ENCODE measurements at regions not wholly inside any gene's neighbourhood (a gene's known extent, or its start where the extent isn't known, plus 50 kb on each side); places are given as distances from the start of the nearest gene placed in this dataset.

DNA sequence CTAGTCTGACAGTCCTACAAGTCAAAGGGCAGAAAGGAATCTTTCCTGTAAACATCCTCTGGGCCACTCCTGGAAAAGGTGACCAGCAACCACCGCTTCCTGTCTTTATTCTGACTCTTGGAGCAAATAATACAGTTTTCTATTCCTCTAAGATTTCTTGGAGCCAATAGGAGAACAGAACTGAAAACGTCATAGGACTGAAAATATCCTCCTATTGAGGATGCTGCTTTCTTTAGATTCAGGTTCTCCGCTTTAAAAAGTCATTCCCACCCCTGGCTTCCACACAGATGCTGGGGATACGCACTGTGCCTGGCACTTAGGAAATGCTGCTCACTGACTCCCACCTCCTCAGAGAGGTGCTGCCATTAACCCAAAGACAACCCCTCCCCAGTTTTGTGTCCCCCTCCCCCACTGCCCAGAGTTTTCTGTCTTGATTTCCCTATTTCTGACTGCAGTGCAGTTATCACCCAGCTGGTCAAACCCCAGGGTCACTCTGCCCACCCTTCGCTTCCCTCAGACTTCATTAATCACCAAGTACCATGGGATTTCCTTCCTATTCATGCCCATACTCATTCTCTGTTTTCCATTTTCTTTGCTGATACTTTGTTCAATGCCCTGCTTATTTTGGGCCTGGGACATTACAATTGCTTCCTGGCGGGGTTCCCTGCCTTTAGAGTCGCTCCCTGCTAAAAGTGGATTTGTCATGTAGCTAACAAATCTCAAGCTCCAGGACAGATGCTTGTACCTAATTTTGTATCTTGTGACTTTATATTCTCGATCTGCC is 82.1 kb upstream of the ARHGAP29 start:
- 95% methylated on average over 7 of the region's 8 CpGs for WGBS (ENCODE audit: insufficient coverage)
- CTCF ChIA-PET, result no interaction called here

DNA sequence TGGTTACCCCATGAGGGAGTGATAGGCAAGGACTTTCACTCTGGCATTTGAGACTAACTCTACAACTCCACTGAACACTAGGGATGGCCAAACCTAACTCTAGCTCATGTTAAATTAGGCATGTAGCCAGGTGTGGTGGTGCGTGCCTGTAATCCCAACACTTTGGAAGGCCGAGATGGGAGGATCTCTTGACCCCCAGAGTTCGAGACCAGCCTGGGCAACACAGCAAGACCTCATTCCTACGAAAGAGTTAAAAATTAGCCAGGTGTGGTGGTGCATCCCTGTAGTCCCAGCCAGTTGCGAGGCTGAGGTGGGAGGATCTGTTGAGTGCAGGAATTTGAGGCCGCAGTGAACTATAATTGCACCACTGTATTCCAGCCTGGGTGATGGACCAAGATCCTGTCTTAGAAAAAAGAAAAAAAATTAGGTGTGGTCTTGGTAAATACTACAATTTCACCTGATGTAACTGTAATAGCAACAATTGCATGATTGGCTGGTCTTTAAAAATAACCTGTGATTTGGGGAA is 81.2 kb upstream of the ARHGAP29 start:
- no peaks in the 10 kb centered on the region for H3K27me3 ChIP-seq (replicated peaks in 2 of 5; ENCODE audit: control insufficient read depth in 4 of 5, insufficient read depth in 5 of 5, low read length in 4 of 5)
- CTCF ChIA-PET, result interaction anchor here (1.0 to 2.7 kb wide), 3 partner anchors 15 to 63 kb away, joined by 3 to 9 read pairs (median 3); no protein-coding TSS in a partner anchor
- H3K27ac ChIP-seq (ENCODE audit: insufficient read depth in 1 of 2, low read depth in 1 of 2, low read length in 2 of 2, poor library complexity in 1 of 2, severe bottlenecking in 2 of 2), result no peak overlapping the region
- no peaks in the 10 kb centered on the region for H3K9me3 ChIP-seq (ENCODE audit: control extremely low read depth in 1 of 5, control insufficient read depth in 4 of 5, insufficient read depth in 2 of 5, low read depth in 1 of 5, low read length in 4 of 5)
- H3K4me1 ChIP-seq (ENCODE audit: control extremely low read depth in 1 of 4, control insufficient read depth in 4 of 4, insufficient read depth in 4 of 4, low read length in 3 of 4), result no peaks in the 10 kb centered on the region
- POLR2A ChIA-PET, result no interaction called here
- no peak for DNase-seq
- H3K4me3 ChIP-seq (ENCODE audit: control insufficient read depth in 1 of 7, extremely low read depth in 1 of 7, insufficient read depth in 4 of 7, low read depth in 2 of 7, low read length in 6 of 7), result no peak overlapping the region
- WGBS (ENCODE audit: insufficient coverage), result 98% methylated on average over 5 of the region's 6 CpGs
- H3K36me3 ChIP-seq (ENCODE audit: control insufficient read depth in 4 of 4, insufficient read depth in 4 of 4, low read length in 3 of 4), result no peaks in the 10 kb centered on the region

More for the DNA sequence above, 82.1 kb upstream of the ARHGAP29 start:
- Histone ChIP-seq H3K36me3 (ENCODE audit: control insufficient read depth in 4 of 4, insufficient read depth in 4 of 4, low read length in 3 of 4) (no peaks in the 10 kb centered on the region), H3K27ac (ENCODE audit: insufficient read depth in 1 of 2, low read depth in 1 of 2, low read length in 2 of 2, poor library complexity in 1 of 2, severe bottlenecking in 2 of 2) (no peak overlapping the region), H3K4me3 (ENCODE audit: control insufficient read depth in 1 of 7, extremely low read depth in 1 of 7, insufficient read depth in 4 of 7, low read depth in 2 of 7, low read length in 6 of 7) (no peak overlapping the region), H3K27me3 (replicated peaks in 2 of 5; ENCODE audit: control insufficient read depth in 4 of 5, insufficient read depth in 5 of 5, low read length in 4 of 5) (no peaks in the 10 kb centered on the region), H3K9me3 (ENCODE audit: control extremely low read depth in 1 of 5, control insufficient read depth in 4 of 5, insufficient read depth in 2 of 5, low read depth in 1 of 5, low read length in 4 of 5) (no peaks in the 10 kb centered on the region), H3K4me1 (ENCODE audit: control extremely low read depth in 1 of 4, control insufficient read depth in 4 of 4, insufficient read depth in 4 of 4, low read length in 3 of 4) (no peaks in the 10 kb centered on the region)
- DNase-seq, result no peak
- POLR2A ChIA-PET, result no interaction called here

GRCh38 chr1:94317790-94318188 is 80.4 kb upstream of the ARHGAP29 start:
- no peaks in the 10 kb centered on the region for H3K4me1 ChIP-seq (ENCODE audit: control extremely low read depth in 1 of 4, control insufficient read depth in 4 of 4, insufficient read depth in 4 of 4, low read length in 3 of 4)
- H3K9me3 ChIP-seq (ENCODE audit: control extremely low read depth in 1 of 5, control insufficient read depth in 4 of 5, insufficient read depth in 2 of 5, low read depth in 1 of 5, low read length in 4 of 5), result no peaks in the 10 kb centered on the region
- 100% methylated on average over 1 of the region's 1 CpG for WGBS (ENCODE audit: insufficient coverage)
- ChIA-PET POLR2A (no interaction called here), CTCF (interaction anchor here (0.7 to 2.7 kb wide), 5 partner anchors 10 to 62 kb away, joined by 3 to 9 read pairs (median 3); no protein-coding TSS in a partner anchor)
- DNase-seq, result no peak
- H3K4me3 ChIP-seq (ENCODE audit: control insufficient read depth in 1 of 7, extremely low read depth in 1 of 7, insufficient read depth in 4 of 7, low read depth in 2 of 7, low read length in 6 of 7), result no peak overlapping the region
- no peaks in the 10 kb centered on the region for H3K27me3 ChIP-seq (replicated peaks in 2 of 5; ENCODE audit: control insufficient read depth in 4 of 5, insufficient read depth in 5 of 5, low read length in 4 of 5)
- H3K27ac ChIP-seq (ENCODE audit: insufficient read depth in 1 of 2, low read depth in 1 of 2, low read length in 2 of 2, poor library complexity in 1 of 2, severe bottlenecking in 2 of 2), result no peak overlapping the region
- no peaks in the 10 kb centered on the region for H3K36me3 ChIP-seq (ENCODE audit: control insufficient read depth in 4 of 4, insufficient read depth in 4 of 4, low read length in 3 of 4)

DNA sequence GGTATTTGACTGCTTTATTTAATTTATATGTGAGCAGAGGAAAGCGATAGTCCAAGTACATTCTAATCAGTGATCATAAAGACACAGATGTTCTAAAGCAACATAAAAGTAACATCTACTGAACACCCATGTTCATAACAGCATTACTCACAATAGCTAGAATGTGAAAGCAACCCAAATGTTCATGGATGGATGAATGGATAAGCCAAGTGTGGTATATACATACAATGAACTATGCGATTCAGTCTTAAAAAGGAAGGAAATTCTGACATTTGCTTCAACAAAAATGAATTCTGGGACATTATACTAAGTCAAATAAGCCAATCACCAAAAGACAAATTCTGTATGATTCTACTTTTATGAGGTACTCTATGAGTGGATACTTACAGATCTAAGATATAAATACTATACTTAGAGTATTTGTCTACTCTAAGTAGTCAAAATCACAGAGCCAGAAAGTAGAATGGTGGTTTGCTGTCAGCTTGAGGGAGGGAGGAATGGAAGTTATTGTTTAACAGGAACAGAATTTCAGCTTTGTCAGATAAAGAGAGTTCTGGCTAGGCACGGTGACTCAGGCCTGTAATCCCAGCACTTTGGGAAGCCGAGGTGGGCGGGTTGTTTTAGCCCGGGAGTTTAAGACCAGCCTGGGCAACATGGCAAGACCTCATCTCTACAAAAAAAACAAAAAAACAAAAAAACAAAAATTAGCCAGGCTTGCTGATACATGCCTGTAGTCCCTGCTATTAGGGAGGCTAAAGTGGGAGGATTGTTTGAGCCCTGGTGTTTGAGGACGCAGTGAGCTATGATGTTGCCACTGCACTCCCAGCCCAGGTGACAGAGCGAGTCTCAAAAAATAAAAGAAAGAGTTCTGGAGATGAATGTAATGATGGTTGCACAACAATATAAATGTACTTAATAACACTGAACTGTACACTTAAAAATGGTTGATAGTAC is 79.7 kb upstream of the ARHGAP29 start:
- Histone ChIP-seq H3K4me3 (ENCODE audit: control insufficient read depth in 1 of 7, extremely low read depth in 1 of 7, insufficient read depth in 4 of 7, low read depth in 2 of 7, low read length in 6 of 7) (no peak overlapping the region), H3K9me3 (ENCODE audit: control extremely low read depth in 1 of 5, control insufficient read depth in 4 of 5, insufficient read depth in 2 of 5, low read depth in 1 of 5, low read length in 4 of 5) (no peaks in the 10 kb centered on the region), H3K36me3 (ENCODE audit: control insufficient read depth in 4 of 4, insufficient read depth in 4 of 4, low read length in 3 of 4) (no peaks in the 10 kb centered on the region), H3K27me3 (replicated peaks in 2 of 5; ENCODE audit: control insufficient read depth in 4 of 5, insufficient read depth in 5 of 5, low read length in 4 of 5) (no peaks in the 10 kb centered on the region), H3K4me1 (ENCODE audit: control extremely low read depth in 1 of 4, control insufficient read depth in 4 of 4, insufficient read depth in 4 of 4, low read length in 3 of 4) (no peaks in the 10 kb centered on the region), H3K27ac (ENCODE audit: insufficient read depth in 1 of 2, low read depth in 1 of 2, low read length in 2 of 2, poor library complexity in 1 of 2, severe bottlenecking in 2 of 2) (no peak overlapping the region)
- CTCF ChIA-PET, result interaction anchor here (0.7 to 2.7 kb wide), 7 partner anchors 10 to 292 kb away, joined by 3 to 9 read pairs (median 3); no protein-coding TSS in a partner anchor
- WGBS (ENCODE audit: insufficient coverage), result 100% methylated on average over 1 of the region's 8 CpGs
- POLR2A ChIA-PET, result no interaction called here
- DNase-seq, result no peak

DNA sequence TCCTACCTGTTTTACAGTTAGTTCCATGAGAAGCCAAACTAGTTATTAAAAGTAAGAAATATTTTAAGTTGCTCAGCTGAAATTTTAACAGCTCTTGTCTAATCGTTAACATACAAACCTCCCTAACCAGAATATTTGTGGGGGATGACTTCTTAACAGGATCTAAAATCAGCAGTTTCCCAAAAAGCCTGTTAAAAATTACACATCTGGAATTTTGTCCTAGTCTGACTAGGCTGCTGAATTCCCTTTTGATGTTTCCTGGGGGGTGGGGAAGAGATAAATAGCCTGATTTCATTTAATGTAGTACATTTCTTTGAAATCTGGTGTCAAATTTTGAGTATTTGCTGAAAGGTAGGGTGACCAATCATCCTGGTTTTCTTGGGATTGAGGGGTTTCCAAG is 78.8 kb upstream of the ARHGAP29 start:
- H3K9me3 ChIP-seq (ENCODE audit: control extremely low read depth in 1 of 5, control insufficient read depth in 4 of 5, insufficient read depth in 2 of 5, low read depth in 1 of 5, low read length in 4 of 5), result no peaks in the 10 kb centered on the region
- H3K4me1 ChIP-seq (ENCODE audit: control extremely low read depth in 1 of 4, control insufficient read depth in 4 of 4, insufficient read depth in 4 of 4, low read length in 3 of 4), result no peaks in the 10 kb centered on the region
- ChIA-PET CTCF (interaction anchor here (1.4 to 2.7 kb wide), 3 partner anchors 17 to 291 kb away, joined by 3 to 9 read pairs (median 5); no protein-coding TSS in a partner anchor), POLR2A (no interaction called here)
- no peak for DNase-seq
- no peaks in the 10 kb centered on the region for H3K27me3 ChIP-seq (replicated peaks in 2 of 5; ENCODE audit: control insufficient read depth in 4 of 5, insufficient read depth in 5 of 5, low read length in 4 of 5)
- no peaks in the 10 kb centered on the region for H3K36me3 ChIP-seq (ENCODE audit: control insufficient read depth in 4 of 4, insufficient read depth in 4 of 4, low read length in 3 of 4)
- no CpG with 5 or more reads among the region's 1 CpG for WGBS (ENCODE audit: insufficient coverage)
- no peak overlapping the region for H3K27ac ChIP-seq (ENCODE audit: insufficient read depth in 1 of 2, low read depth in 1 of 2, low read length in 2 of 2, poor library complexity in 1 of 2, severe bottlenecking in 2 of 2)
- H3K4me3 ChIP-seq (ENCODE audit: control insufficient read depth in 1 of 7, extremely low read depth in 1 of 7, insufficient read depth in 4 of 7, low read depth in 2 of 7, low read length in 6 of 7), result no peak overlapping the region

- Histone ChIP-seq H3K9me3 (ENCODE audit: control extremely low read depth in 1 of 5, control insufficient read depth in 4 of 5, insufficient read depth in 2 of 5, low read depth in 1 of 5, low read length in 4 of 5) (peaks cover 0 to 3% (median 0%) of the 10 kb centered on the region in 5 experiments), H3K27ac (ENCODE audit: insufficient read depth in 1 of 2, low read depth in 1 of 2, low read length in 2 of 2, poor library complexity in 1 of 2, severe bottlenecking in 2 of 2) (no peak overlapping the region), H3K27me3 (replicated peaks in 2 of 5; ENCODE audit: control insufficient read depth in 4 of 5, insufficient read depth in 5 of 5, low read length in 4 of 5) (no peaks in the 10 kb centered on the region), H3K36me3 (ENCODE audit: control insufficient read depth in 4 of 4, insufficient read depth in 4 of 4, low read length in 3 of 4) (no peaks in the 10 kb centered on the region), H3K4me1 (ENCODE audit: control extremely low read depth in 1 of 4, control insufficient read depth in 4 of 4, insufficient read depth in 4 of 4, low read length in 3 of 4) (no peaks in the 10 kb centered on the region), H3K4me3 (ENCODE audit: control insufficient read depth in 1 of 7, extremely low read depth in 1 of 7, insufficient read depth in 4 of 7, low read depth in 2 of 7, low read length in 6 of 7) (no peak overlapping the region)
- CTCF ChIA-PET, result interaction anchor here (0.6 to 2.0 kb wide), 3 partner anchors 18 to 677 kb away, joined by 3 to 5 read pairs (median 4); no protein-coding TSS in a partner anchor
- WGBS (ENCODE audit: insufficient coverage), result 86% methylated on average over 1 of the region's 1 CpG
- POLR2A ChIA-PET, result no interaction called here
- DNase-seq, result no peak
These were observed 78.2 kb upstream of the ARHGAP29 start for GRCh38 chr1:94315552-94316116.
